Astrocyte (in vitro differentiated cells and primary cell): ENCODE measurements at regions not wholly inside any gene's neighbourhood (a gene's known extent, or its start where the extent isn't known, plus 50 kb on each side); places are given as distances from the start of the nearest gene placed in this dataset.

Source experiments
- EZH2 ChIP-seq: IDR thresholded peaks from 2 replicates; pipeline ENCODE4 v1.6.1; 2012; ENCODE audit warnings: mild to moderate bottlenecking, low read length, inconsistent platforms; ENCODE audit not compliant: insufficient read depth
- TF ChIP-seq, protein P1 (sequence below): IDR thresholded peaks from 2 replicates; pipeline ENCODE4 v1.5.1; 2011; ENCODE audit warnings: low read depth, mild to moderate bottlenecking, inconsistent platforms, low read length, moderate library complexity; ENCODE audit not compliant: insufficient read depth

- TF ChIP-seq, protein P1, sequence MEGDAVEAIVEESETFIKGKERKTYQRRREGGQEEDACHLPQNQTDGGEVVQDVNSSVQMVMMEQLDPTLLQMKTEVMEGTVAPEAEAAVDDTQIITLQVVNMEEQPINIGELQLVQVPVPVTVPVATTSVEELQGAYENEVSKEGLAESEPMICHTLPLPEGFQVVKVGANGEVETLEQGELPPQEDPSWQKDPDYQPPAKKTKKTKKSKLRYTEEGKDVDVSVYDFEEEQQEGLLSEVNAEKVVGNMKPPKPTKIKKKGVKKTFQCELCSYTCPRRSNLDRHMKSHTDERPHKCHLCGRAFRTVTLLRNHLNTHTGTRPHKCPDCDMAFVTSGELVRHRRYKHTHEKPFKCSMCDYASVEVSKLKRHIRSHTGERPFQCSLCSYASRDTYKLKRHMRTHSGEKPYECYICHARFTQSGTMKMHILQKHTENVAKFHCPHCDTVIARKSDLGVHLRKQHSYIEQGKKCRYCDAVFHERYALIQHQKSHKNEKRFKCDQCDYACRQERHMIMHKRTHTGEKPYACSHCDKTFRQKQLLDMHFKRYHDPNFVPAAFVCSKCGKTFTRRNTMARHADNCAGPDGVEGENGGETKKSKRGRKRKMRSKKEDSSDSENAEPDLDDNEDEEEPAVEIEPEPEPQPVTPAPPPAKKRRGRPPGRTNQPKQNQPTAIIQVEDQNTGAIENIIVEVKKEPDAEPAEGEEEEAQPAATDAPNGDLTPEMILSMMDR = no peak
- TF ChIP-seq EZH2 = no peak
These were observed 108.2 kb upstream of the MBNL1 start for GRCh38 chr3:152160350-152161011.
